DND-41 (cell line): ENCODE measurements at regions not wholly inside any gene's neighbourhood (a gene's known extent, or its start where the extent isn't known, plus 50 kb on each side); places are given as distances from the start of the nearest gene placed in this dataset.

ENCODE experiments used
- EZH2 ChIP-seq: IDR thresholded peaks from 3 replicates; pipeline ENCODE4 v1.6.1; 2012; ENCODE audit warnings: borderline replicate concordance, low read depth, mild to moderate bottlenecking, moderate library complexity, low read length, inconsistent platforms; ENCODE audit not compliant: severe bottlenecking
- TF ChIP-seq, protein P1 (sequence below): IDR thresholded peaks from 2 replicates; pipeline ENCODE4 v1.5.1; 2012; ENCODE audit warnings: borderline replicate concordance, low read length, moderate library complexity, mild to moderate bottlenecking; ENCODE audit not compliant: poor library complexity, severe bottlenecking; ENCODE audit errors: extremely low read depth

DNA sequence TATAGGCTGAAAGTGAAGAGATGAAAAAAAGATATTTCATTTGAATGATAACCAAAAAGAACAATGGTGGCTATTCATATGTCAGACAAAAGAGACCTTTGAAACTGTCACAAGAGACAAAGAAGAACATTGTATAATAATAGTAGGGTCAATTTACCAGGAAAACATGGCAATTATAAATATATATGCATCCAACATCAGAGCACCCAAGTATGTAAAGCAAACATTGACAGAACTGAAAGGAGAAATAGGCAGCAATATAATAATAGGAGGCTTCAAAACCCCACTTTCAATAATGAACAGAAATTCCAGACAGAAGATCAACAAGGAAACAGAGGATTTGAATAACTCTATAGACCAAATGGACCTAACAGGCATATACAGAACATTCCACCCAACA is 876.2 kb downstream of the GRID1 start:
- TF ChIP-seq, protein P1, sequence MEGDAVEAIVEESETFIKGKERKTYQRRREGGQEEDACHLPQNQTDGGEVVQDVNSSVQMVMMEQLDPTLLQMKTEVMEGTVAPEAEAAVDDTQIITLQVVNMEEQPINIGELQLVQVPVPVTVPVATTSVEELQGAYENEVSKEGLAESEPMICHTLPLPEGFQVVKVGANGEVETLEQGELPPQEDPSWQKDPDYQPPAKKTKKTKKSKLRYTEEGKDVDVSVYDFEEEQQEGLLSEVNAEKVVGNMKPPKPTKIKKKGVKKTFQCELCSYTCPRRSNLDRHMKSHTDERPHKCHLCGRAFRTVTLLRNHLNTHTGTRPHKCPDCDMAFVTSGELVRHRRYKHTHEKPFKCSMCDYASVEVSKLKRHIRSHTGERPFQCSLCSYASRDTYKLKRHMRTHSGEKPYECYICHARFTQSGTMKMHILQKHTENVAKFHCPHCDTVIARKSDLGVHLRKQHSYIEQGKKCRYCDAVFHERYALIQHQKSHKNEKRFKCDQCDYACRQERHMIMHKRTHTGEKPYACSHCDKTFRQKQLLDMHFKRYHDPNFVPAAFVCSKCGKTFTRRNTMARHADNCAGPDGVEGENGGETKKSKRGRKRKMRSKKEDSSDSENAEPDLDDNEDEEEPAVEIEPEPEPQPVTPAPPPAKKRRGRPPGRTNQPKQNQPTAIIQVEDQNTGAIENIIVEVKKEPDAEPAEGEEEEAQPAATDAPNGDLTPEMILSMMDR = no peak
- no peak for TF ChIP-seq EZH2
